Activated T-helper 1 cell treated with anti-CD3 and anti-CD28 coated beads, Interleukin-12 subunit alpha, Interleukin-12 subunit beta, Interleukin-2, Interleukin-4 antibody, amounts not matched to agents 30 ng/mL and 10 ng/mL and 1 ng/mL, durations not matched to agents 14 hours and 24 hours and 36 hours (primary cell): ENCODE measurements at regions not wholly inside any gene's neighbourhood (a gene's known extent, or its start where the extent isn't known, plus 50 kb on each side); places are given as distances from the start of the nearest gene placed in this dataset.

Experiments
- DNase-seq: peaks from one replicate; pipeline ENCODE4 v3.0.0; 2021; ENCODE audit warnings: low spot score
- H3K27ac Mint-ChIP-seq: one replicate; pipeline ENCODE4 v1.8.0; 2021; ENCODE audit warnings: mild to moderate bottlenecking, mixed read lengths
- H3K27me3 Mint-ChIP-seq: one replicate; pipeline ENCODE4 v1.8.0; 2022; ENCODE audit warnings: mild to moderate bottlenecking, moderate library complexity, mixed read lengths; ENCODE audit not compliant: insufficient read depth
- H3K36me3 Mint-ChIP-seq: one replicate; pipeline ENCODE4 v1.8.0; 2021; ENCODE audit warnings: low read depth, mixed read lengths
- H3K4me1 Mint-ChIP-seq: one replicate; pipeline ENCODE4 v1.8.0; 2021; ENCODE audit warnings: low read depth, mixed read lengths
- H3K4me3 Mint-ChIP-seq: one replicate; pipeline ENCODE4 v1.8.0; 2021; ENCODE audit warnings: mild to moderate bottlenecking, moderate library complexity, mixed read lengths
- H3K9me3 Mint-ChIP-seq: one replicate; pipeline ENCODE4 v1.8.0; 2021; ENCODE audit warnings: mixed read lengths
- intact Hi-C: fragments of 100-400 bp; cut with micrococcal nuclease; formaldehyde crosslinking; loops from one replicate; pipeline ENCODE4 v1.15.1; 2024

DNA sequence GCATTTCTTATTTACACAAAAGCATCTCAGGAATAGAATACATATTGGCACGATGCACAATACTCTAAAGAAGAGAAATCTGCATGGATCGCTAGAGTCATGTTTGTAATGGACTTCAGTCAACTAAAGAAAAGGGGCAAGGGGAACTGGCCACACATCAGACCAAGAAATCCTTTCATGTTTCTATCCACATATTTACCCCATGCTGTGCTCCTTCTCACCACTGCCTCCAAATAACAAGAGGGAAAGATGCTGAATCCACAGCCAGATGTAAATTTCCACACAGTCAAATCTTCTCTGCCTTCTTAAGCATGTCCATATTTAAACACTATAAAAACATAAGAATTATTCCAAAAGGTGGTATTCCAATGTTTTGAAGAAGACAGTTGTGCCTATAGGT, 67.6 kb downstream of the COX18 start:
- intact Hi-C loops = no loop called here
- no peak overlapping the region for H3K4me3 Mint-ChIP-seq
- H3K27ac Mint-ChIP-seq = no peak overlapping the region
- H3K27me3 Mint-ChIP-seq = peaks cover 12% of the 10 kb centered on the region
- H3K36me3 Mint-ChIP-seq = no peaks in the 10 kb centered on the region
- no peaks in the 10 kb centered on the region for H3K4me1 Mint-ChIP-seq
- no peaks in the 10 kb centered on the region for H3K9me3 Mint-ChIP-seq
- DNase-seq = no peak

DNA sequence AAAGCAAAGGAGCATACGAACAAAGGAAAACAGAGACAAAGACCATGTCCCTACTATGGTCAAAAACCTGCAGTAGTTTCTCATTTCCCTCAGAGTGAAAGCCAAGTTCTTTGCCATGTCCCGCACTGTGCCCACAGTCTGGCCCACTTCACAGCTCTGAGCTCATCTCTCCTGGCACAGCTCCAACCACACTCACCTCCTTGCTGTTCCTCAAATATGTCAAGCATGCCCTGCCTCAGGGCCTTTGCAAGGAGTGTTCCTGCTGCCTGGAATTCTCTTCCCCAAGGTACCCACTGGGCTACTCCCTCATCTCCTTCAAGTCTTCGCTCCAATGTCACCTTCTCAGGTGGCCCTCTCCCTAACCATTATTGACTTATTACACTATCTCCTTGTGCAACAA, 72.1 kb downstream of the COX18 start:
- Mint-ChIP-seq H3K4me1 (no peaks in the 10 kb centered on the region), H3K27ac (no peak overlapping the region), H3K36me3 (no peaks in the 10 kb centered on the region), H3K4me3 (no peak overlapping the region), H3K9me3 (no peaks in the 10 kb centered on the region), H3K27me3 (peaks cover 4% of the 10 kb centered on the region)
- DNase-seq = no peak
- intact Hi-C loops = no loop called here

DNA sequence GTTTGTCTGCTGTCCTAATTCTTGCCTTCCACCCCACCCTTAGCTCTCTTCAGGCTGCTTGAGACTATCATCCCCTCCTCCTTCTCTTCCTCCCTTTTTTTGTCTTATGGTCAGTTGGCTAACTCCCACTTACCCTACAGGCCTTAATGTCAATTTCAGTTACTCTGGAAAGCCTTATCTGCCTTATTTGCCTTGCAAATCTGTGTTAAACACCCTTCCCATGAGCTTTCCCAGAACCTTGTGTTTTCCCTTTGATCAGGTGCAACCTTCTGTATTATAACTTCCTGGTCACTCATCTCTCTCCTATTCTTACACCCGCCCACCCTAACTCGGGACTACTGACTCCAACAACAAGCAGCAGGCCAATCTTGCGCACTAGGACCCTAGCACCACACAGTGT, 74.8 kb downstream of the COX18 start:
- no peak for DNase-seq
- H3K36me3 Mint-ChIP-seq = no peaks in the 10 kb centered on the region
- intact Hi-C loops = no loop called here

DNA sequence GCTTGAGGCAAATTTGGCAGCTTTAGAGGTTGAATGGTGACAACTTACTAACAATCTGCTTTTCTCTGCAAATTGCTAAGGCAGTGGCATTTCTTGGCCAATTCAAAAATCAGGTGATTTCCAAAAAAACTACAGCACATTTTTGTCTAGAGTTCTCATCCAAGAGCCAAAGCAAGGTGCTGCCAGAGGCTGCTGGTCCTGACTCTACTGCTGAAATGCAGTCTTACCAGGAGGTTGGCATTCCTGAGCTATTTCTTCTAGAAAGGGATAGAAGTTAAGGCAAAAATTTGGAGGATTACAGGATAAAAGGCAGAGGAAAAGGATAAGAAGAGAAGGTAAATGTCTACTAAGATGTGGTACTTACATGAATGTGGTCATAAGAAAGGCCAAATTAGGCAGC, 75.6 kb downstream of the COX18 start:
- Mint-ChIP-seq H3K4me1 (no peaks in the 10 kb centered on the region), H3K27me3 (peaks cover 3% of the 10 kb centered on the region), H3K4me3 (no peak overlapping the region), H3K9me3 (no peaks in the 10 kb centered on the region), H3K36me3 (no peaks in the 10 kb centered on the region), H3K27ac (no peak overlapping the region)
- intact Hi-C loops = no loop called here
- no peak for DNase-seq

More for the DNA sequence above, 74.8 kb downstream of the COX18 start:
- H3K9me3 Mint-ChIP-seq = no peaks in the 10 kb centered on the region
- H3K4me3 Mint-ChIP-seq = no peak overlapping the region
- peaks cover 3% of the 10 kb centered on the region for H3K27me3 Mint-ChIP-seq
- no peak overlapping the region for H3K27ac Mint-ChIP-seq
- H3K4me1 Mint-ChIP-seq = no peaks in the 10 kb centered on the region

DNA sequence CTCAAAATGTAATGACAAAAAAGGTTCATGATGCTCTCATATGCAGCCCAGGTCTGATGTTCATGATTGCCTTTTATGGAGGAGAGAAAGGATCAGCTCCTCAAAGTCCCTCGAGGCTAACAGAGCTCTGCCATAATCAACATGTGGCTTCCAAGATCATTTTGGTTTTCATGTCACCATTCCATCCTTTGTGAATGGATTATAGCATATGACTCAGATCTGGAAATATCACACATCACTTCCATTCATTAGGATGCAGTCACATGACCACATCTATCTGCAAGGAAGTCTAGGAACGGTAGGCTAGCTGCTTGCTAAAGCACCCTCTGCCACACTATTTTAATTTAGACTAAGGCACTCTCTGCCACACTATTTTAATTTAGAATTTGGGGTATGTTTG, 77.6 kb downstream of the COX18 start:
- intact Hi-C loops = no loop called here
- no peaks in the 10 kb centered on the region for H3K4me1 Mint-ChIP-seq

DNA sequence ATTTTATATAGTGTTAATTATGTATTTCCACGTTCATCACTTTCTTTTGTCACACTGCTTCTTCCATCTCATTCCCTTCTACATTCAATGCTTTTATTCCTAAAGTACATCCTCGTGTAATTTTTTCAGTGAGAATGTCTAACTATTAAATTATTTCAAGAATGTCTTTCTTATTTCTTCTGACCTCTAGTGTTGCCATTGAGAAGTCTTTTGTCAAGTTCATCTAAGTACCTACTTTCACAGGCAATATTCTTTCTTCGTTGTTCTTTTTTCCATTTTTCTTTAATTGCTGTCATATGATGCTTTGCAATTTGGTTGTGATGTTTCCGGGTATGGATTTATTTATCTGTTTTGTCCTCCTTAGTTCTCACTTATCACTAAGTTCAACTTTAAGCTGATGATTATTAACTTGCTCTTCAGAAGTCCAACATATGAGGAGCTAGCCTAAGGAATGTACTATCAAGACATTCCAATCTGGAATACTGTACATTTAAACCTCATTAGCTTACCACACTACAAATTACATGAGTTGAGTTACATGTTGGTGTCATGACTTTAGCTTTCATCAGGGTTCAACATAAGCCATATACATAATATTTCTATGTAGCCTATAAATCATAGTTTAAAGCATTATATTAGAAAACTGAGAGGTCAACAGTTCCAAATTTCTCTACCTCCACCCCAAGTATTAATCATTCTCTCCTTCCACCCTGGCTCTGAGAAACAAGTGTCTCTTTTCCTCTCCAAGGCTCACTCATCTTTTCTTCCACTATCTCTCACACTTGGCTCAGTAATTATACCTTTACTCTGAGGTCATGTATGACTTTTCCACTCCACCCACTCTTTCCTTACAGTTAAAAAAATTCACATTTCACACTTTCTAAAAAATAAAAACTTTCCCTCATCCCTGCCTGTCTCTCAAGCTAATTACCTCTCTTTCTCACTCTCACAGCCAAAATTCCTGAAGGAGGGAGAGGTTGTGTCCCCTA, 81.5 kb downstream of the COX18 start:
- no peaks in the 10 kb centered on the region for H3K27me3 Mint-ChIP-seq
- H3K9me3 Mint-ChIP-seq = no peaks in the 10 kb centered on the region
- no peak for DNase-seq
- H3K4me3 Mint-ChIP-seq = no peak overlapping the region
- no peak overlapping the region for H3K27ac Mint-ChIP-seq
- intact Hi-C loops = no loop called here
- H3K4me1 Mint-ChIP-seq = no peaks in the 10 kb centered on the region
- no peaks in the 10 kb centered on the region for H3K36me3 Mint-ChIP-seq

More for the DNA sequence above, 77.6 kb downstream of the COX18 start:
- Mint-ChIP-seq H3K9me3 (no peaks in the 10 kb centered on the region), H3K4me3 (no peak overlapping the region), H3K27ac (no peak overlapping the region), H3K36me3 (no peaks in the 10 kb centered on the region), H3K27me3 (no peaks in the 10 kb centered on the region)
- no peak for DNase-seq

DNA sequence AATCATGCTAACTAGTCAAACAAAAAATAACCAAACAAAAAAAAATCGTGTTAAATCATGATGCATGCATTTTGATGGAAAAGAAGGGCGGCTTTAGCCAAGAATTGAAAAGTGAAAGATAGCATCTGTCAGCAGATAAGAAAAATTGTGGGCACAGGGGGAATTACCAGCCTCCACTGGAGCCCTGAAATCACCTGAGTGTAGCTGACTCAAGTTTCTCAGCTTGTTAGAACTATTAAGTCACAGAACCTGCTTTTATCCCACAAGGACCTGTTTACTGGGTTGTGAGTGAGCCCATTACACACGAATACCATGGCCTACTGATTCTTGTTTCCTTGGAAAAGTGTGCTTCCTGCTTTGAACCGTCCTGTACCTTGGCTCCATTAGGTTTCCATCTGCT, 85.2 kb downstream of the COX18 start:
- Mint-ChIP-seq H3K27ac (no peak overlapping the region), H3K36me3 (no peaks in the 10 kb centered on the region), H3K9me3 (no peaks in the 10 kb centered on the region), H3K27me3 (no peaks in the 10 kb centered on the region), H3K4me1 (no peaks in the 10 kb centered on the region), H3K4me3 (no peak overlapping the region)
- no peak for DNase-seq
- intact Hi-C loops = no loop called here

DNA sequence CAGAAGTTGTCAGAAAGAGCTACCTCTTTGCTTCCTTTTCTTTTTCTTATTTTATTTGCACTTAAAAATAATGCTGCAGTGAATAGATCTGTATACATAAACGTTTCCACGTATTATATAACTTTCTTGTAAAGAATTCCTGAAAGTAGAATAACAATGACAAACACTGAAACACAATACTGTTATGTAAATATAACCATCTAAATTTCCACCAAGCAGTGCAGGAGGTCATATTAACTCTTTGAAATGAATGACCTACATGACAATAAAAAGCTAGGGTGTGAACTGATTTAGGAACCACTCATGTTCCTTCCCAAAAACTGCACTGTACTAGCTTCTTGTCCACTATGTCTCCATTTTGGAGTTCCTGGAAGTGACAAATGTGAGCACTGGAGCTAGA, 85.8 kb downstream of the COX18 start:
- Mint-ChIP-seq H3K4me1 (no peaks in the 10 kb centered on the region), H3K36me3 (no peaks in the 10 kb centered on the region), H3K27ac (no peak overlapping the region), H3K9me3 (no peaks in the 10 kb centered on the region), H3K27me3 (no peaks in the 10 kb centered on the region), H3K4me3 (no peak overlapping the region)
- intact Hi-C loops = no loop called here
- DNase-seq = no peak

DNA sequence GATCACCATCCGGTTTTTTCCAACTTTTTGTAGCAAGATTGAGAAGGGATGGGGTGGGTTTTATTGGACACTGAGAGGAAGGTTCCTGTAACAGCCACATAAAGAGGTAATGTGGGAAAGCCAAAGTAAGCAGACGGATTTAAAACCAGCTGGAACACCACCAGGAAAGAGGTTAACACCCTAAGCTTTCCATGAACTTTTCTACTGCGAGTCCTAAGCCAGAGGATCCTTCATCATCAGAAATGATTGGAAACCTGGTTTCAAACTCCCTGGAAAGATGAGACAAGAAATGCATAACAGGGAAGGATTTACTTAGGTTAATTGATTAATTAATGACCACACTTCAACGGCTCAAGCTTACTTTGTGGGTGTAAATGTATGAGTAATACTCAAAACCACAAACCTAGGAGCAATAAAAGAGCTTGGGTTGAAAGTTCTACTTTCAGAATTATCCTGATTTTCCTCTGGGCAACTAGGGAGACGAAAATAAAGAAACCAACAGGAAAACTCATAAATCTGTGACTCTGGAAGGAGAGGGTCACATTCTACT, 91.5 kb downstream of the COX18 start:
- DNase-seq = no peak
- no peak overlapping the region for H3K27ac Mint-ChIP-seq
- no peaks in the 10 kb centered on the region for H3K9me3 Mint-ChIP-seq
- H3K36me3 Mint-ChIP-seq = no peaks in the 10 kb centered on the region
- H3K27me3 Mint-ChIP-seq = peaks cover 2% of the 10 kb centered on the region
- H3K4me3 Mint-ChIP-seq = no peak overlapping the region
- intact Hi-C loops = no loop called here
- H3K4me1 Mint-ChIP-seq = no peaks in the 10 kb centered on the region

DNA sequence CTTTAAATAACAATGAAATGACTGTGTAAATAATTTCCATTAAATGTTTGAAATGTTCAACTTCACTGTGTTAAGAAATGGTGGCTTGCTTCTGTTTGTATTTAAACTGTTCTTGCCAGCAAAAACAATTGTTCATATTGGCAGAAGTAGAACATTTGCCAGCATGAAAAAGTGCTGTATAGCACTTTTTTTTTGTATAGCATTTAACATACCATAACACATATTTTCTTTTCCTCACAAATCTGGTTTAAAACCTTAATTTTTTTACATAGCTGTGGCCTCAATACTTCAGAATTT, 94.1 kb downstream of the COX18 start:
- DNase-seq = no peak
- Mint-ChIP-seq H3K27me3 (peaks cover 2% of the 10 kb centered on the region), H3K36me3 (no peaks in the 10 kb centered on the region), H3K4me3 (no peak overlapping the region), H3K27ac (no peak overlapping the region), H3K9me3 (no peaks in the 10 kb centered on the region), H3K4me1 (no peaks in the 10 kb centered on the region)
- intact Hi-C loops = no loop called here

DNA sequence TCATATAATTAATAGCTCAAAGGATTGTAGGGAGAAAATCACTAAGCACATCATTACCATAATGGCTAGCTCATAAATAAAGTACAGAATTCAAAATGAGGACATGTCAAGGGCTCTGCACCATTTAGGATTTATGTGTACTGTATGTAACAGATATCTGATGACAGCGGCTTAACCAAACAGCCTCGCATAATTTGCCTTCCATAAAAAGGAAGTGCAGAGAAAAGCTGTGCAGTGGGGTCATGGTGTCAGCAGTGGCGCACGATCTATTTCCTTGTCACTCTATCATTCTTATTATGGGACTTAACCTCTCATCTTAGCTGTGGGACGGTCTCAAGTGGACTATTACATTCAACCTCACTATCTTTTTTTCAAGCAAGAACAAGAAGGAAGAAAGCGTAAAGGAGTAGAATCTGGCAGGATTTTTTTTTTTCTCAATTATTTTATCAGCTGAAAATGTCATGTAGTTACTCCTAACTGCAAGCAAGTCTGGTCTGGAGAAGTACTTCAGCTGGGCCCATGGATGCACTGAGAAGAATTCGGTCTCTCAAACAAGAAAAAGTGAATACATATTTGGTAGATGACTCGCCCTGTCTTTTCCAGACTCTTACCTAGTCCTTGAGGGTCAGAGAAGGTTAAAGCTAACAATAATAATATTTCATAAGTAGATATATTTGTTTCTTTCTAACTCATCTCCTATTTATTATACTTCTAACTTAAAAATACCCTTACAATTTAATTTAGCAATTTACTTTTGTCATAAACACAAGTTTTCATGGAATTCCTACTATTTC, 94.6 kb downstream of the COX18 start:
- Mint-ChIP-seq H3K36me3 (no peaks in the 10 kb centered on the region), H3K27ac (no peak overlapping the region), H3K4me1 (no peaks in the 10 kb centered on the region), H3K9me3 (no peaks in the 10 kb centered on the region), H3K27me3 (peaks cover 2% of the 10 kb centered on the region), H3K4me3 (no peak overlapping the region)
- DNase-seq = no peak
- intact Hi-C loops = no loop called here

DNA sequence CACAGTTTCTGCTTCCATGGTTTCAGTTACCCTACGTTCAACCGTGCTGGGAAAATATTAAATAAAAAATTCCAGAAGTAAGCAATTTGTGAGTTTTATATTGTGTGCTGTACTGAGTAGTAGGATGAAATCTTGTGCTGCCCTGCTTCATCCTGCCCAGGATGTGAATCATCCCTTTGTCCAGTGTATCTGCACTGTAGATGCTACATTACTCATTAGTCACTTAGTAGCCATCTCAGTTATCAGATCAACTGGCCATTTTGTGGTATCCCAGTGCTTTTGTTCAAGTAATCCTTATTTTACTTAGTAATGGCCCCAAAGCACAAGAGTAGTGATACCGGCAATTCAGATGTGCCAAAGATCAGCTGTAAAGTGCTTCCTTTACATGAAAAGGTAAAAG, 97.9 kb downstream of the COX18 start:
- H3K4me3 Mint-ChIP-seq = no peak overlapping the region
- no peaks in the 10 kb centered on the region for H3K4me1 Mint-ChIP-seq
- H3K27ac Mint-ChIP-seq = no peak overlapping the region
- DNase-seq = no peak
- no peaks in the 10 kb centered on the region for H3K9me3 Mint-ChIP-seq
- intact Hi-C loops = no loop called here
- H3K27me3 Mint-ChIP-seq = no peaks in the 10 kb centered on the region
- no peaks in the 10 kb centered on the region for H3K36me3 Mint-ChIP-seq

DNA sequence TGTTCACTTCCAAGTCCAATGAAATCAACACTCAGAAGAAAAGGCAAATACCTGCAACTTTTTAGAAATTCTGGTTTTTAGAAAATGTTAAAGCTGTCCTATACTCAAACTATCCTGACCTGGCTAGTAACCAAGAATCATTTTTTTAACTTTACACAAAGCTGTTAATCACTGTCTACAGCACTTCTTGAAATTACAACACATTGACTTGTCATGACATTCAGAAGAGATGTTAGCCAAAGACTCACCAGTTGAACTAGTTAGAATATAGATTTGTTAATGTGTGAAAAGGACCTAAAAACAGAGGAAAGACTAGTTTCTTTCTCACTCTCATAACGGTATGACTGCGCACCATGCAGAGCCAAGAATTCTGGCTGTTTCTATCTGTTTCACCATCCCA, 98.8 kb downstream of the COX18 start:
- no peak for DNase-seq
- no peaks in the 10 kb centered on the region for H3K4me1 Mint-ChIP-seq
- intact Hi-C loops = no loop called here
- no peaks in the 10 kb centered on the region for H3K27me3 Mint-ChIP-seq
- no peaks in the 10 kb centered on the region for H3K9me3 Mint-ChIP-seq
- H3K27ac Mint-ChIP-seq = no peak overlapping the region
- H3K36me3 Mint-ChIP-seq = no peaks in the 10 kb centered on the region
- no peak overlapping the region for H3K4me3 Mint-ChIP-seq
